Hindlimb muscle (tissue), 1 donor: ENCODE measurements at regions not wholly inside any gene's neighbourhood (a gene's known extent, or its start where the extent isn't known, plus 50 kb on each side); places are given as distances from the start of the nearest gene placed in this dataset.
"Not testable (repeated sequence)": the region's sequence is repeated elsewhere in the genome, so short reads cannot be mapped to it uniquely, and the experiment has no call there.

ENCODE experiments used
- DNase-seq: peaks from one replicate; pipeline ENCODE4 v3.0.0-alpha.2; 2013

DNA sequence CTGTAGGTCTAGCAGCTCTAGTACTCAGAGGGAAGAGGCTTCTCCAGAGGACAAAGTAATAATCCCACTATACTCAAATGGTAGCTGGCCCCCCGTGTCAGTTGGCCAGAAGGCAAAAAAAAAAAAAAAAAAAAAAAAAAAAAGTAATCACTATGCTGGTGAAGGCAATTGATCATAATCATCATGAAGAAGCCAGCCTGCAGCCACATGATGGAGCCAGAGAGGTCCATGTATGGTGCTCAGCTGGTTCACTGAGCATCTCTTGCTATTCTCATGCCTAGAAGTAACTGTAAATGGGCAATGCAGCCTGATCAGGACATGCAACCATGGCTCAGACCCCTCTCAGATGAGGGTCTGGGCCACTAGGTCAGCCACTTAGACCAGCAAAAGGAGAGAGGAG, 378.8 kb downstream of the MED13L start:
- DNase-seq, result no peak

GRCh38 chr12:115897729-115898128, 379.8 kb downstream of the MED13L start:
- no peak for DNase-seq

GRCh38 chr12:115895247-115895646, 382.2 kb downstream of the MED13L start:
- no peak for DNase-seq

GRCh38 chr12:115891556-115892164, 385.8 kb downstream of the MED13L start:
- DNase-seq, result no peak

DNA sequence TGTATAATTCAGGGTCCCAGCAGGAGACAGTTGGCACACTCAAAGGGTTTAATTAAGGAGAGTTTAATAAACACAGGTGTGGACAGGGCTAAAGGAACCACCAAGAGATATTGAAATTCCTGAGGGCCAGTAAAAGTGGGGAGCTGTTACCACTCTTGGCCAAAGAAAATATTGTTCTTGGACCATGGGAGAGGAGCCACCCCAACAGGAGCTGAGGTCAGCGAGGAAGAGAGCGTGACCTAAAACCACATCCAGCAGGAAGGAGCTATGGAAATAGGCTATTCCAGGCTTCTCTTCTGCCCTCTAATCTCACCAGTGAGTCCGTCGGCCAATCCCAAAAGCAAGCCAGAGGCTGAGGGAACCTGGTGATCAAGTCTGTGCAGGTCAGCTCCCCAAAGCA, 390.8 kb downstream of the MED13L start:
- DNase-seq, result no peak

DNA sequence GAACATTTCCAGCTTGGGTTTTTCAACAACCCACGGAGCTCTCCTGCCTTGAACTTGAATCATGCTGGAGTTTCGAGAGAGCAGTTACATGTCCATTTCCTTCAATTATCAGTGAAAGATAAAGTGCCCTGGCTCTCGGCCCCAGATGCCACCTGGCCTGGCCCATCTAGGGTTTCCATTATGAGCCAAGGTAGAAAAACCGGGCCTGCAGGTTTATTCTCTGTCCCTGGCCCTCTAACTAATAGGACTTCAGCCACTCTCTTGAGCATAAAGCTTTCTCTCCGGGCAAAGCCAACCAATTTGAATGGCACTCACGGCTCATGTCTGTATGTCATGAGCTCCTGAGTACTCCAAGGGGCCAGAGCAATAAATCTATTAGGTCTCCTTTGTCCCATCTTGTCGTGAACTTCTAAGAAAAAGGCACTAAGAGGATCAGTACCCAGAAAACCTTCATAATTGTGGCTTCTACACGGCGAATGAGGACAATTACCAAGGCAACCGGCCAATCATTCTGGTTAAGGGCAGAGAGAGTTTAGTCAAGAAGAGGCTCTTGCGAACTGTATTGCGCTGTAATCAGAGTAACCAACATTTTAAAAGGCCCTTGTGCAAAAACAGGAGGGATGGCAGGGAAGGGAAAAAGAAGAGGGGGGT, 392.3 kb downstream of the MED13L start:
- DNase-seq, result no peak

- DNase-seq, result no peak
Observed at GRCh38 chr12:115882936-115883335, 394.6 kb downstream of the MED13L start.

DNA sequence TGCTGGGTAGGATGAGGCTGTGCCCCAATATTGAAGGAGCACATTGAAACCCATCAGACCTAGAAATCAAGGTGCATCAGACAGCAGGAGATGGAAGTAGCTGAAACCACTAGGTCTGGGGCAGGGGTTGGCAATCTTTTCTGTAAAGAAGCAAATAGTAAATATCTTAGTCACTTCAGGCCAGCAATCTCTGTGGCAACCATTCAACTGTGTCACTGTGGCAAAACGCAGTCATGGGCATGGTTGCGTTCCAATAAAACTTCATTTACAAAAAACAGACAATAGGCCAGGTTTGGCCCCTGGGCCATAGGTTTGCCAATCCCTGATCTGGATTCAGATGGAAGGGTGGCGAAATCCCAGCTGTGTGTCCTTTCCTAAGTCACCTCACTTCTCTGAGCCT, 397.3 kb downstream of the MED13L start:
- no peak for DNase-seq

DNA sequence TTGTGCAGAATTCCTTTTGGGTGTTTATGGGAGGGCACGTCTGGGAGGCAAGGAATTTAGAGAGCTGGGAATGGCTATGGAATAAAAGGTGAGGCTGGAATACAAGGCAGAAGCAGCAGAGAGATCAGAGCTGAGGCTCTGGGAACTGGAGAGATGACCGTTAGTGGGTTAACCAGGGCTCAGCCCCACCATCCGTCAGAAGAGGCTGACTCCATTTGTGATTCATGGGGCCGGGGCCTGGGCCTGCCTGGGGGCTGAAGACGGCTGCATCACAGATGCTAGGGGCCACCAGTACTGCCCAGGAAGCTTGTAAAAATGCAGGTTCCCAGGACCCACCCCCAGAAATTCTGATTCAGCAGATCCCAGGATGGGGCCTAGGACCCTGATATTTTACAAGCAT, 398.1 kb downstream of the MED13L start:
- DNase-seq, result no peak

DNA sequence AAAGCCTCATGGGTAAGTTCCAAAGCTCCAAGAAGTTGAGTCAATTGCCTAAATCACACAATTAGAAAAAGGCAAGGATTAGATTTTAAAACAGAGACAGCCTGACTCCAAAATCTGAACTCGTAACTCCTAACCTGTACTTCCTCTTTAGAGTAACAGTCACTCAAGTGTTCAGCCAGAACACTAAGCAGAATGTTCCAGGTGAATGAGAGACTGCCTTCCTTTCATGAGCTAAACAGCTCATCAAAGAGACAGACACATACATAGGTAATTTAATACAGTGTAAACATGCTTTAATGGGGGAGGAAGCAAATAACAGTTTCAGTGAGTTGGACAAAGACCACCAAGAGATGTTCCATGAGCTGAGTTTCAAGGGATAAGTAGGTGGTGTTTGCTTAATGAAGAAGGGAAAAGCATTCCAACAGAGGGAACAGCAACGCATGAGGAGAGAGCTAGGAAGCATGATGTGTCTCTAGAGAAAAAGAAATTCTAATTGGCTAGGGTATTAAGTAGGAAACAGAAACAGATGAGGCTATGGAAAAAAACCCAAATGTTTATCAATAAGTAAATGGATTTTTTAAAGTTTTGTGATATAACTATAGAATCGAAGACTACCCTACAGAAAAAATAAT, 403.9 kb downstream of the MED13L start:
- no peak for DNase-seq

DNA sequence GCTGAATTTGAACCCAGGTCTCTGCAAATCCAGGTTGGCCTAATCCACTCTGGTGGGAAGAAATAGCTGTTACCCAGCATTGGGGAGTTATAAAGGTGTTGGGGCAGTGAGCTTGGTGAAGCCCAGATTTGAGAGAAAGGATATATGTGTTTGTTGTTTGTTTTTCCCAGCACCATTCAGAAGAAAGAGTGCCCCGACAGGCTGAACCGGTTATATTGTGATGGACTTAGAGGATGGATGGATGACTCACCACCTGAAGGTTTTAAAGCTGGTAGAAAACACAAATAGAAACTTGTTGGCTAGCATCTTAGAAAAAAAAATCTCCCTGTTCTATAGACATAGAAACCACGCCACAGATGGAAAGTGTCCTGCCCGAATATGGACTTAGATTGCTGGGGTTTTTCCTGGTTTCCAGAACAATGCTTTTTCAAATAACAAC, 404.6 kb downstream of the MED13L start:
- no peak for DNase-seq

DNA sequence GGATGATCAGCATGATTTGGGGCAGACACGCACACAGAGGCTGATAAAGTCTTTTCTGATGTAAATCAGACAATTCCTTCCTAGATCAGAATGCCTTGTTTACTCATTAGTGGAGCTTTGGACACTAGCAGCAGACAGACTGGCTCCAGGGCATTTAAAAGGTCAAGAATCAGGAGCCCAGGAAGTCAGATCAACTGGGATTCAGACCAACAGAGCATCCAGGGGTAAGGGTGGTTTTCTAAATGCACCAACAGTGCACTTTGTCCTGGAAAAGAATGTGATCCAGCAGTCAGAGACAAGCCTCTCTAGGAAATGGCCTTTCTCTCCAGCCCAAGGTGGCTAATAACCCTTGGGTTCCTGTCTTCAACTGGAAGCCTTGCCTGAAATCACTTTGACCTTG, 405.3 kb downstream of the MED13L start:
- no peak for DNase-seq

DNA sequence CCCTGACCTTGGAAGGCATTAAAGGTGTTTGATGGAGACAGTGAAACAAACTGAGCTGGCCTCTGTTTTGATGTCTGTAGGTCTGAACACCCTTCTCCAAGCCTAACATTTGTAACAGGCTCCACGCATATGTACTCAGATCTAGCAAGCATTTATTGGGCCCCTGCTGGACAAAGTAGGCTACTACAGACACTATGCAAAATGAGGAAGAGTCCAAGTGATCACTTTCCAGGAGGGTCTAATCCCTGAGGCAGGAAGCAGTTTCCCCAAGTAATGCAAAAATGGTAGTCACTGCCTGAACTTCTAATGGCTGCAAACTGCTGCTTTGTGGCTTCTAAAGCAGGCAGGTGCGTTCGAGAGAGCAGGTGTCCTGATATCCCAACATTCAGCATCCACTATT, 405.8 kb downstream of the MED13L start:
- no peak for DNase-seq

DNA sequence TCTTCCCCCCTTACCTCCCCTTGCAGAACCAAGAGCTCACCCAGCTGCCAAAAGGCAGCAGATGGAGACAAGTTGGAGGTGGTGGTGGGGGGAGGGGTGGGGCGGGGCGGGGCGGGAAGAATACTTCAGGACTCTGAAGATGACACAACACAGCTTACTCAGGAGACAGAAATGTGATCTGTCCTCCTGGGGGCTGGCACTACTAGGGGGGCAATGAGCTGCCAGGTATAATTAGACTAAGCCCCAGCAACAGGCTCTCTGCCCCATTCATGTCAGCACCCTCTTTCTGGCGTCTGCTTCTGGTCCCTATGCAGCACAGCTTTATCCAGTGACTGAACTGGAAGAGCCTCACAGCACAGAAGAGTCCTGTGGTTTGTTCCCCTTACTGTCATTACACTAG, 407.0 kb downstream of the MED13L start:
- no peak for DNase-seq

DNA sequence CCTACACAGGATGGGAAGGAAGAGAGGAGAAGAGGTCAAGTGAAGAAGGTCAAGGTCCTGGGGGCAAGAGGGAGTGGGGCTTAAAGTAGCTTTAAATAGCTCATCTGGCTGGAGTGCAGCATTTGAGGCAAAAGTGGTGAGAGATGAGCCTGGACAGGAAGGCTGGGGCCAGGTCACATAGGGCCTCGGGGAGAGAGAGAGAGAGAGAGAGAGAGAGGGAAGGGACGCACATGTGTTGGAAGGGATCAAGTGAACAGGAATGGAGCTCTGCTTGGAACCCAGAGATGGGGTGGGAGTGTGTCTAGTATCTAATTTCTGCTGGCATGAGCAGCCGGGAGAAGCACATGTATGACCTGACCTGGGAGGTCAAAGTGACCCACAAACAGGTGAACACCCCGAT, 407.5 kb downstream of the MED13L start:
- DNase-seq, result no peak

DNA sequence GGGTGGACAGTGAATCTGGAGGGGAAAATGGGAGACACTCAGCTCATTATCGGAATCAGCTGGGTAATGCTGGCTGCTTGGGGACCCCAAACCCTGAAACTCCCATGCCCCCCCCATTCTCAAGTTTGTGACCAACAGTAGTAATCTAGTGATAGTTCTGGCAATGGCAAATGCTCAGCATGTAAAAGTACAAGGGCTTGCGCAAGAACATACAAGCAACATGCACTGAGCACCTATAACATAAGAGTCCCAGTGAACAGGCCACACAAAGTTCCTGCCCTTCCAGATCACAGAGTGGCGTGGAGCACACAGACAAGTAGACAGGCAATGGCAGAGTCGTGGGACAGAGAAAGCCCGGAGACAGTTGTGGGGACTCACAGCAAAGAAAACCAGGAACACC, 407.9 kb downstream of the MED13L start:
- DNase-seq, result no peak

- DNase-seq, result no peak
Observed at GRCh38 chr12:115868624-115869023, 408.9 kb downstream of the MED13L start.

GRCh38 chr12:115867854-115868253, 409.6 kb downstream of the MED13L start:
- no peak for DNase-seq

DNA sequence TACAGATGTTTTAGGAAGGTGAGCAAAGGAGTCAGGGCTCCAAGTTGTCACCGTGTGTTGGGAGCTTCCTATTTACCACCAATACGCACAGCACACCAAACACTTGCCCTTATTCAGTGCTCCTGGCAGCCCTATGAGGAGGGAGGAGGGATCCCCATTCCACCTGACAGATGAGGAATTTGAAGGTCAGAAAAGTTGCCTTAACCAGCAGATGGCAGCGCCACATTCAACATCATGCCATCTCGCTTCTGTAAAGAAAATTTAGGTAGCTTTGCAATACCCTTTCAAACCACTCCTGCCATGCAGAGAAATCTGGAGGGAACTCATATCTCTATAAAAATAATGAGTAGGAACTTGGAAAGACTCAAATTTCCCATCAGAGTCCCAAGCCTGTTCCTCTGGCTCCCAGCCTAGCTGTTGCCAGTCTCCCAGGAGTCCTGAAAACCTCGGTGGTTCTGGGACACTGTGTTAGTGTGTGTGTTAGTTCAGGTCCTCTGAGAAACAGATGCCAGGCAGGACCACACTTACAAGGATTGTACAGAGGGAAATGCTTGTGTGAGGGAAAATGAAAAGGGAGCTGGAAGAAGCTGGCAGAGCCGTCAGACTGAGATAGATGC, 410.5 kb downstream of the MED13L start:
- no peak for DNase-seq

GRCh38 chr12:115866281-115866680, 411.2 kb downstream of the MED13L start:
- not testable (repeated sequence) for DNase-seq

- DNase-seq, result no peak
Observed at GRCh38 chr12:115864396-115864795, 413.1 kb downstream of the MED13L start.

- DNase-seq, result no peak
Observed at GRCh38 chr12:115860619-115861018, 416.9 kb downstream of the MED13L start.

DNA sequence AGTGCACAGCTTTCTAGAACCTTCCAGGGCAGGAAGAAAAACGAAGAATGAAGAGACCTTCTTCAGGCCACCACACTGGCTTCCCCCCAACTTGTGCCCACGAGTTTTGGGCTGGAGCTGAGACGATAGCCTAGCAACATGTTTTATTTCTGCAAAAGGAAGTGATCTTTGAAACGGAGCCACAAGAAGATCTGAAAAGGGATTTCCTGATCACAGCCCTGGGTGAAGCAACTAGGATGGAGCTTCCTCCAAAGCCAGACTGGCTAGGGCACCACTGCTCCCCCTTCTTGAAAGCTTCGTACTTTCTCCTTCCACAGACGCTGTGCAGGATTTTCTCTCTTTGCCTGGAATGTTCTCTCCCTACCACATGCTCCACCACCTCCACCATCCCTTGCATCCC, 418.3 kb downstream of the MED13L start:
- no peak for DNase-seq

DNA sequence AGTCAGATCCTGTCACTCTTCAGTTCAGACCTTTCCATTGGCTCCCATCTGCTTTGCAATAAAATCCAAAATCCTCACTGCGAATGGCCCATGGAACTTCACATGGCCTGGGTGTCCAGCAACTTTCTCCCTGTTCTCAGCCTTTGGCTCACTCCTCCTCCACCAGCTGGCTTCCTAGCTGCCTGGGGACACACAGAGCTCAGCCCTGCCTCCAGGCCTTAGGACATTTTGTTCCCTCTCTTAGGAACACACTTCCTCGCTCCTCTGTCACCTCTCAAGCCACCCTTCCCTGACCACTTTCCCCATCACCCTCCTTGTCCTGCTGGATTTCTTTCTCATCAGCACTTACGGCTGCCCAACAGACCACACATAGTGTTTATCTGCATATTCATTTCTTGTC, 419.6 kb downstream of the MED13L start:
- no peak for DNase-seq
